ENCODE measurements at regions not wholly inside any gene's neighbourhood (a gene's known extent, or its start where the extent isn't known, plus 50 kb on each side); places are given as distances from the start of the nearest gene placed in this dataset.

DNA sequence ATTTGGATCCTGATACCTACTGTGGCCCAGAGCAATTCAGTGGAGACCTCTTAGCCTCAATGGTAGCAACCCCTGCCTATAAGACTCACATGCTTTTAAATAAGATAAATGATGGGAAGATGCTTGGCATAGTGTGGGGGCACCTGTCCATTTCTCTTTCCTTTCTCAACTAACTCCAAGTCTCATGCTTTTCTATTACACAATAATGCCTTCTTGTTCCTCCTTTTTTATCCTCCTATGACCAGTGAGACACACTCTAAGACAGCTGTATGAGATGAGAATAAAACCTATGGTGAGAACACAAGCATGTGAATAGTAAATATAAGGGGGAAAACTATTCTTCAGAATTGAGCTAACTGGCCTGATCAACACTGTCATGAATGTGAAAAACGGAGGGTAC, 147.0 kb upstream of the STXBP5 start:
- TF ChIP-seq CTBP1 (IDR thresholded peaks at IDR 0.05; ENCODE audit: borderline replicate concordance) (no peak), NFRKB (IDR thresholded peaks at IDR 0.05) (no peak), ZNF384 (IDR thresholded peaks at IDR 0.05) (no peak), HDGF (IDR thresholded peaks at IDR 0.05; ENCODE audit: borderline replicate concordance) (no peak), FOXA1 (IDR thresholded peaks at IDR 0.05) (no peak), SUZ12 (IDR thresholded peaks at IDR 0.05) (no peak), FOXM1 (IDR thresholded peaks at IDR 0.05; ENCODE audit: borderline replicate concordance) (no peak), ELF4 (IDR thresholded peaks at IDR 0.05) (no peak), FOXK2 (IDR thresholded peaks at IDR 0.05) (no peak), BHLHE40 (IDR thresholded peaks at IDR 0.05; ENCODE audit: borderline replicate concordance) (no peak), LEF1 (IDR thresholded peaks at IDR 0.05; ENCODE audit: borderline replicate concordance) (no peak), ARNT (IDR thresholded peaks at IDR 0.05) (no peak), L3MBTL2 (conservative IDR thresholded peaks at IDR 0.05) (no peak), TARDBP (IDR thresholded peaks at IDR 0.05) (no peak), SP1 (IDR thresholded peaks at IDR 0.05) (no peak)
- TF ChIP-seq, protein P1, sequence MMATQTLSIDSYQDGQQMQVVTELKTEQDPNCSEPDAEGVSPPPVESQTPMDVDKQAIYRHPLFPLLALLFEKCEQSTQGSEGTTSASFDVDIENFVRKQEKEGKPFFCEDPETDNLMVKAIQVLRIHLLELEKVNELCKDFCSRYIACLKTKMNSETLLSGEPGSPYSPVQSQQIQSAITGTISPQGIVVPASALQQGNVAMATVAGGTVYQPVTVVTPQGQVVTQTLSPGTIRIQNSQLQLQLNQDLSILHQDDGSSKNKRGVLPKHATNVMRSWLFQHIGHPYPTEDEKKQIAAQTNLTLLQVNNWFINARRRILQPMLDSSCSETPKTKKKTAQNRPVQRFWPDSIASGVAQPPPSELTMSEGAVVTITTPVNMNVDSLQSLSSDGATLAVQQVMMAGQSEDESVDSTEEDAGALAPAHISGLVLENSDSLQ (IDR thresholded peaks at IDR 0.05): no peak
- DNase-seq (ENCODE audit: extremely low spot score): no peak
- ChIA-PET POLR2A (no interaction called here), CTCF (no interaction called here)

DNA sequence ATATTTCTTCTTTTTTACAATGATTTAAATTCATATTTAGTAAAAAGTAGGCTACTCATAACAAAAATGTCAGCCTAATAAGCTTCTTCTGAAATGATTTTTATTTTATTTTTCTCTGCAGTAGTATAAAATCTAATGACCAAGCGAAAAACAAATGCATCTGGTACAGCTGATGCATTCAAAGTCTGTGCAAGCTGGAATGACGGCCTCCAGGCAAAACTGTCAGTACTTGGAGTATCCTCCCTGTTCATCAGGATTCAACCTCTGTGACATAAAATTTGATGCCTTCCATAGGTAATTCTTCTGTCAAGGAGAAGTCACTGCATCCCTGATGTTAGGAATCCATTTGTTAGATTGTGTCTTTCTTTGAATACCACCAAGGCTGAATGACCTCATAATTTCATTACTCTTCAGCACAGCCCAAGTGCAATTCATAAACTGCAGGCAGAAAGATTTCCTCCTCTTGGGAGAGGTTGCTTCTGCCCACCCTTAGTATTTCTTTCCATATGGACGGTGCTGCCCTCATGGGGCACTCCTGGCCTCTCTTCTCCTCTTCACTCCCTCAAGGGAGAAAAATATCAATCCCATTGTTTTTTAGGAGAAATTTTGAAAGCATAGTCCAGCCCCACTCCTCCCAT, 146.4 kb upstream of the STXBP5 start:
- POLR2A ChIA-PET: no interaction called here
- no peak for DNase-seq (ENCODE audit: extremely low spot score)
- CTCF ChIA-PET: no interaction called here
- TF ChIP-seq CTBP1 (IDR thresholded peaks at IDR 0.05; ENCODE audit: borderline replicate concordance) (no peak), BHLHE40 (IDR thresholded peaks at IDR 0.05; ENCODE audit: borderline replicate concordance) (no peak), FOXK2 (IDR thresholded peaks at IDR 0.05) (no peak)

DNA sequence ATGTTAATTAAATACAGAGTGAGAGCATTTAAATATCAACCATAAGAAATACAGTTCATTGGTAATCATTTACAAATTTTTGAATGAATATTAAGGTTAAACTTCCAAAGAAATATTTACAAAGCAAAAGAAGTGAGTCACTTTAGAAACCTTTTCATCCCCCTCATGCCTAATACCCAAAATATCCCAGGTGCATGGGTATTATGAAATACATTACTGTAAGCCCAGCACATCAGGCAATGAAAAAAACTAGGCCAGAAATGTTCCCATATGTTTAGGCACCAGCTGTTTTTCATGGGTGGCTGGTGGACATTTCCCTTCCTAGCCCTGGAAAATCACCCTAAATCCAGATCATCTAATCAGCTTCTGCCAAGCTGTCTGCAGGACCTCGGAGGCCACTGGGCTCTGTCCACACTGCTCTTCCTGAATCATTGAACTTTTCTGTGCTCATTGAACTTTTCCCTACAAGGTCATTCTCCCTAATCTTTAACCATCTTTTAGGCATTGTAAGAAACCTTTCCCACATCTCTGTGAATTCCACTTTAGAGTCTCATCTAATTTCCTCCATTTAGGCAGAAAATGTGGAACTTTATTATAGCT, 145.3 kb upstream of the STXBP5 start:
- ChIA-PET CTCF (no interaction called here), POLR2A (no interaction called here)
- TF ChIP-seq ZNF384 (IDR thresholded peaks at IDR 0.05) (no peak), LEF1 (IDR thresholded peaks at IDR 0.05; ENCODE audit: borderline replicate concordance) (no peak), NFRKB (IDR thresholded peaks at IDR 0.05) (no peak), TARDBP (IDR thresholded peaks at IDR 0.05) (no peak), ARNT (IDR thresholded peaks at IDR 0.05) (no peak), SP1 (IDR thresholded peaks at IDR 0.05) (no peak), CTBP1 (IDR thresholded peaks at IDR 0.05; ENCODE audit: borderline replicate concordance) (no peak), HDGF (IDR thresholded peaks at IDR 0.05; ENCODE audit: borderline replicate concordance) (no peak), BHLHE40 (IDR thresholded peaks at IDR 0.05; ENCODE audit: borderline replicate concordance) (no peak), FOXK2 (IDR thresholded peaks at IDR 0.05) (no peak), FOXA1 (IDR thresholded peaks at IDR 0.05) (no peak), ELF4 (IDR thresholded peaks at IDR 0.05) (no peak), FOXM1 (IDR thresholded peaks at IDR 0.05; ENCODE audit: borderline replicate concordance) (no peak), SUZ12 (IDR thresholded peaks at IDR 0.05) (no peak), L3MBTL2 (conservative IDR thresholded peaks at IDR 0.05) (no peak)
- TF ChIP-seq, protein P1 (IDR thresholded peaks at IDR 0.05): no peak
- DNase-seq (ENCODE audit: extremely low spot score): no peak

DNA sequence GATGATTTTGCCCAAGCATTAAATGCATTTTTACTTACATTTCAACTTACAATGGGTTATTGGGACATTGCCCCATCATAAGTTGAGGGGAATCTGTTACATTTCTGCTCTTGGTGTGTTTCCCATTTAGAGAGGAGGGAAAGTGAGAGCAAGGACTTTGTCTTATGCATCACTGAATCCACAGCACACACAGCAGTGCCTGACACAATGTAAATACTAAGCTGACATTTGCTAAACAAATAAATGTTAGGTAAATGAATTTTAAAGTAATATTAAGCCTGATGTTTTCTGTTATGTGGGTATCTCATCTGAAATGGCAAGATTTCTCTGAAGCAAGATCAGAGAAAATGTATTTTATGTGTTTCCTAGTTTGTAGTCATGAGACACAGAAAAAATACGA, 143.6 kb upstream of the STXBP5 start:
- DNase-seq (ENCODE audit: extremely low spot score): no peak

DNA sequence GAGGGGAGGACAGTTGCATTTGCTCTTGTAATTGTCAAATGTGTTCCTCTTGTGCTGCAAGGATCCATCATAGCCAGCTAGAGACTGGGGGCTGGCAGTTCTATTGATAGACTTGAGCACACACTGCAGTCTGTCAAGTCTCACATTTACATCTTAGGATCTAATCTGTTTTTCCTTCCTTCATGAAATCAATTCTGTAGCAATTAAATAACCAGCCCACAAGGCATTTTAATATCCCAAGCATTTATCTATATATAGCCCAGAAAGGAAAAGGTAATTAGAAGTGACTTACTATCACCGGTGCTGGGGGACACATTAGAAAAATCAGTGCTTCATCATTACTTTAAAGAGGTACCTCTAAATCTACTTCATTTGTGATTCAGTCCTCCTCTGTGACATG, 143.0 kb upstream of the STXBP5 start:
- TF ChIP-seq ARNT (IDR thresholded peaks at IDR 0.05) (no peak), BHLHE40 (IDR thresholded peaks at IDR 0.05; ENCODE audit: borderline replicate concordance) (no peak), SUZ12 (IDR thresholded peaks at IDR 0.05) (no peak), HDGF (IDR thresholded peaks at IDR 0.05; ENCODE audit: borderline replicate concordance) (no peak), NFRKB (IDR thresholded peaks at IDR 0.05) (no peak), FOXM1 (IDR thresholded peaks at IDR 0.05; ENCODE audit: borderline replicate concordance) (no peak), ELF4 (IDR thresholded peaks at IDR 0.05) (no peak), ZNF384 (IDR thresholded peaks at IDR 0.05) (no peak), SP1 (IDR thresholded peaks at IDR 0.05) (no peak), LEF1 (IDR thresholded peaks at IDR 0.05; ENCODE audit: borderline replicate concordance) (no peak), CTBP1 (IDR thresholded peaks at IDR 0.05; ENCODE audit: borderline replicate concordance) (no peak), FOXK2 (IDR thresholded peaks at IDR 0.05) (no peak), TARDBP (IDR thresholded peaks at IDR 0.05) (no peak), FOXA1 (IDR thresholded peaks at IDR 0.05) (no peak), L3MBTL2 (conservative IDR thresholded peaks at IDR 0.05) (no peak)
- TF ChIP-seq, protein P1 (IDR thresholded peaks at IDR 0.05): no peak
- CTCF ChIA-PET: no interaction called here
- POLR2A ChIA-PET: no interaction called here
- DNase-seq (ENCODE audit: extremely low spot score): no peak

More for the DNA sequence above, 143.6 kb upstream of the STXBP5 start:
- TF ChIP-seq BHLHE40 (IDR thresholded peaks at IDR 0.05; ENCODE audit: borderline replicate concordance) (no peak), SP1 (IDR thresholded peaks at IDR 0.05) (no peak), ARNT (IDR thresholded peaks at IDR 0.05) (no peak), SUZ12 (IDR thresholded peaks at IDR 0.05) (no peak), FOXA1 (IDR thresholded peaks at IDR 0.05) (no peak), ELF4 (IDR thresholded peaks at IDR 0.05) (no peak), NFRKB (IDR thresholded peaks at IDR 0.05) (no peak), ZNF384 (IDR thresholded peaks at IDR 0.05) (no peak), CTBP1 (IDR thresholded peaks at IDR 0.05; ENCODE audit: borderline replicate concordance) (no peak), HDGF (IDR thresholded peaks at IDR 0.05; ENCODE audit: borderline replicate concordance) (no peak), L3MBTL2 (conservative IDR thresholded peaks at IDR 0.05) (no peak), TARDBP (IDR thresholded peaks at IDR 0.05) (no peak), FOXM1 (IDR thresholded peaks at IDR 0.05; ENCODE audit: borderline replicate concordance) (no peak), FOXK2 (IDR thresholded peaks at IDR 0.05) (no peak)
- TF ChIP-seq, protein P1 (IDR thresholded peaks at IDR 0.05): no peak
- CTCF ChIA-PET: no interaction called here
- POLR2A ChIA-PET: no interaction called here

Data from HEK293T (cell line).